CD4-positive, alpha-beta memory T cell (primary cell): ENCODE measurements at regions not wholly inside any gene's neighbourhood (a gene's known extent, or its start where the extent isn't known, plus 50 kb on each side); places are given as distances from the start of the nearest gene placed in this dataset.
"Not testable (repeated sequence)": the region's sequence is repeated elsewhere in the genome, so short reads cannot be mapped to it uniquely, and the experiment has no call there.

Experiments used
- CTCF ChIA-PET: fragments of 350-600 bp; sonication (Branson Sonifier 250); formaldehyde crosslinking; loops from one replicate; lab custom pipeline; 2021; ENCODE audit warnings: inconsistent platforms; ENCODE audit not compliant: partially characterized antibody; lab: Charles Lee
- POLR2A ChIA-PET: fragments of 350-600 bp; sonication (Branson Sonifier 250); formaldehyde crosslinking; loops from one replicate; lab custom pipeline; 2021; ENCODE audit not compliant: partially characterized antibody; lab: Charles Lee
- DNase-seq, 5 donors: peaks; one replicate each; pipeline versions ENCODE4 v3.0.0 to v3.0.0-alpha.2; 2020 to 2022; ENCODE audit warnings: mixed read lengths in 1 of 5
- H3K27ac ChIP-seq: one replicate; pipeline ENCODE4 v1.7.0; 2013; ENCODE audit warnings: low read depth, low read length
- H3K27me3 ChIP-seq: 2 replicates; pipeline ENCODE4 v1.7.0; 2013; ENCODE audit warnings: mild to moderate bottlenecking, low read length, moderate library complexity; ENCODE audit not compliant: insufficient read depth
- H3K36me3 ChIP-seq: 2 replicates; pipeline ENCODE4 v1.7.0; 2013; ENCODE audit warnings: mild to moderate bottlenecking, low read length, moderate library complexity; ENCODE audit not compliant: insufficient read depth
- H3K4me1 ChIP-seq: 2 replicates; pipeline ENCODE4 v1.7.0; 2013; ENCODE audit warnings: mild to moderate bottlenecking, low read length, moderate library complexity; ENCODE audit not compliant: insufficient read depth
- H3K4me3 ChIP-seq, 2 donors: one replicate each; pipeline ENCODE4 v1.7.0; 2013; ENCODE audit warnings: low read length in 2 of 2, mild to moderate bottlenecking in 1 of 2
- H3K9me3 ChIP-seq, 2 donors: one replicate each; pipeline ENCODE4 v1.7.0; 2013; ENCODE audit warnings: low read length in 2 of 2, control low read depth in 1 of 2; ENCODE audit not compliant: control insufficient read depth in 1 of 2
- H3K27ac Mint-ChIP-seq, 7 donors: one replicate each; pipeline ENCODE4 v1.8.0; 2020 to 2021; ENCODE audit warnings: mixed read lengths in 7 of 7, mild to moderate bottlenecking in 6 of 7, inconsistent platforms in 3 of 7, moderate library complexity in 3 of 7
- H3K27me3 Mint-ChIP-seq, 2 donors: one replicate each; pipeline ENCODE4 v1.8.0; 2020 to 2021; ENCODE audit warnings: mixed read lengths in 2 of 2
- H3K36me3 Mint-ChIP-seq, 2 donors: one replicate each; pipeline ENCODE4 v1.8.0; 2020 to 2021; ENCODE audit warnings: mixed read lengths in 2 of 2, inconsistent platforms in 1 of 2, mild to moderate bottlenecking in 1 of 2
- H3K4me1 Mint-ChIP-seq, 4 donors: one replicate each; pipeline ENCODE4 v1.8.0; 2020 to 2021; ENCODE audit warnings: mixed read lengths in 4 of 4, mild to moderate bottlenecking in 1 of 4
- H3K4me3 Mint-ChIP-seq, 8 donors: one replicate each; pipeline ENCODE4 v1.8.0; 2020 to 2021; ENCODE audit warnings: mixed read lengths in 8 of 8, mild to moderate bottlenecking in 7 of 8, moderate library complexity in 6 of 8, inconsistent platforms in 3 of 8
- H3K9me3 Mint-ChIP-seq, 8 donors: one replicate each; pipeline ENCODE4 v1.8.0; 2020 to 2021; ENCODE audit warnings: mixed read lengths in 8 of 8, mild to moderate bottlenecking in 5 of 8, inconsistent platforms in 3 of 8, moderate library complexity in 1 of 8
- intact Hi-C: fragments of 100-400 bp; cut with micrococcal nuclease; formaldehyde crosslinking; loops from one replicate; pipeline ENCODE4 v1.15.1; 2023

- H3K36me3 Mint-ChIP-seq, H3K36me3 ChIP-seq, DNase-seq, POLR2A ChIA-PET, H3K27ac ChIP-seq, H3K27me3 ChIP-seq, intact Hi-C loops, H3K4me1 Mint-ChIP-seq, H3K9me3 ChIP-seq, H3K4me3 Mint-ChIP-seq, H3K27ac Mint-ChIP-seq, H3K4me1 ChIP-seq, H3K4me3 ChIP-seq, H3K9me3 Mint-ChIP-seq: not testable (repeated sequence)
- peaks cover 12 to 17% of the 10 kb centered on the region in 2 donors for H3K27me3 Mint-ChIP-seq
- CTCF ChIA-PET: interaction anchor here (0.8 kb wide), 1 partner anchor 11 kb away, joined by 3 read pairs; no protein-coding TSS in a partner anchor
Observed at GRCh38 chr19:40940771-40941170, 50.3 kb upstream of the CYP2B6 start.

GRCh38 chr19:40938007-40938406, 53.1 kb upstream of the CYP2B6 start:
- POLR2A ChIA-PET, H3K4me1 ChIP-seq, H3K36me3 Mint-ChIP-seq, H3K9me3 Mint-ChIP-seq, H3K27ac Mint-ChIP-seq, intact Hi-C loops, H3K4me3 ChIP-seq, H3K9me3 ChIP-seq, H3K27ac ChIP-seq, H3K36me3 ChIP-seq, CTCF ChIA-PET, DNase-seq, H3K4me3 Mint-ChIP-seq, H3K27me3 ChIP-seq, H3K4me1 Mint-ChIP-seq: not testable (repeated sequence)
- H3K27me3 Mint-ChIP-seq: peaks cover 6 to 25% of the 10 kb centered on the region in 2 donors

- H3K4me1 Mint-ChIP-seq: peaks cover 0 to 2% (median 0%) of the 10 kb centered on the region in 4 donors
- H3K9me3 Mint-ChIP-seq: peaks cover 0 to 6% (median 0%) of the 10 kb centered on the region in 8 donors
- H3K36me3 Mint-ChIP-seq: peaks cover 0 to 5% of the 10 kb centered on the region in 2 donors
- Histone ChIP-seq H3K27ac (no peak overlapping the region), H3K4me3 (no peak overlapping the region), H3K9me3 (no peaks in the 10 kb centered on the region), H3K4me1 (no peaks in the 10 kb centered on the region), H3K36me3 (no peaks in the 10 kb centered on the region), H3K27me3 (no peaks in the 10 kb centered on the region)
- peaks cover 10 to 26% of the 10 kb centered on the region in 2 donors for H3K27me3 Mint-ChIP-seq
- POLR2A ChIA-PET: no interaction called here
- intact Hi-C loops: no loop called here
- no peak overlapping the region for H3K27ac Mint-ChIP-seq
- CTCF ChIA-PET: no interaction called here
- H3K4me3 Mint-ChIP-seq: no peak overlapping the region
- DNase-seq: no peak
Observed at GRCh38 chr19:40936755-40937154, 54.3 kb upstream of the CYP2B6 start.

- DNase-seq: no peak
- Histone ChIP-seq H3K27me3 (no peaks in the 10 kb centered on the region), H3K4me3 (no peak overlapping the region), H3K9me3 (no peaks in the 10 kb centered on the region), H3K4me1 (no peaks in the 10 kb centered on the region), H3K27ac (no peak overlapping the region), H3K36me3 (no peaks in the 10 kb centered on the region)
- ChIA-PET POLR2A (no interaction called here), CTCF (no interaction called here)
- Mint-ChIP-seq H3K4me1 (no peaks in the 10 kb centered on the region), H3K27me3 (peaks cover 13 to 25% of the 10 kb centered on the region in 2 donors), H3K36me3 (peaks cover 0 to 5% of the 10 kb centered on the region in 2 donors), H3K27ac (no peak overlapping the region), H3K9me3 (peaks cover 0 to 6% (median 0%) of the 10 kb centered on the region in 8 donors), H3K4me3 (no peak overlapping the region)
- intact Hi-C loops: no loop called here
Observed at GRCh38 chr19:40933025-40933424, 51.0 kb upstream of the CYP2A7 start.

- peak overlapping the region in 1 of 7 donors; percentile 30 for H3K27ac Mint-ChIP-seq
- peaks cover 0 to 5% of the 10 kb centered on the region in 2 donors for H3K36me3 Mint-ChIP-seq
- intact Hi-C loops: no loop called here
Observed at GRCh38 chr19:40932008-40932959, 50.3 kb upstream of the CYP2A7 start.

More at GRCh38 chr19:40932008-40932959, 50.3 kb upstream of the CYP2A7 start:
- Histone ChIP-seq H3K4me3 (no peak overlapping the region), H3K4me1 (no peaks in the 10 kb centered on the region), H3K9me3 (no peaks in the 10 kb centered on the region), H3K36me3 (no peaks in the 10 kb centered on the region), H3K27me3 (no peaks in the 10 kb centered on the region), H3K27ac (no peak overlapping the region)
- DNase-seq: no peak
- Mint-ChIP-seq H3K4me1 (no peaks in the 10 kb centered on the region), H3K9me3 (peaks cover 0 to 6% (median 0%) of the 10 kb centered on the region in 8 donors), H3K4me3 (no peak overlapping the region), H3K27me3 (peaks cover 13 to 24% of the 10 kb centered on the region in 2 donors)
- ChIA-PET POLR2A (no interaction called here), CTCF (no interaction called here)
